HEK293 (cell line): ENCODE measurements at regions not wholly inside any gene's neighbourhood (a gene's known extent, or its start where the extent isn't known, plus 50 kb on each side); places are given as distances from the start of the nearest gene placed in this dataset.

Experiments
- CTCF ChIA-PET: fragments of 350-600 bp; formaldehyde crosslinking; extraction: SDS; loops from one replicate; lab custom pipeline; 2021; ENCODE audit warnings: antibody characterized with exemption; lab: Yijun Ruan, JAX
- POLR2A ChIA-PET: fragments of 300-600 bp; formaldehyde crosslinking; extraction: SDS; loops from one replicate; lab custom pipeline; 2020; ENCODE audit warnings: antibody characterized with exemption, inconsistent platforms; lab: Yijun Ruan, JAX
- H3K27ac ChIP-seq: fragments of 200-500 bp; sonication (Bioruptor generic); 2 replicates; pipeline ENCODE4 v1.5.1; 2014; ENCODE audit warnings: low read depth, low read length, control low read depth, inconsistent platforms; ENCODE audit errors: extremely low read depth
- H3K36me3 ChIP-seq, 2 experiments: fragments of 200-500 bp in 1 of 2; sonication (Bioruptor generic) in 1 of 2; 1 replicate in 1 of 2; 2 replicates in 1 of 2; pipeline ENCODE4 v1.5.1; 2014 to 2017; ENCODE audit warnings: inconsistent platforms in 2 of 2, low read length in 2 of 2; ENCODE audit not compliant: control insufficient read depth in 2 of 2, insufficient read depth in 1 of 2
- H3K4me1 ChIP-seq: fragments of 200-500 bp; sonication (Bioruptor generic); 2 replicates; pipeline ENCODE4 v1.5.1; 2014; ENCODE audit warnings: mild to moderate bottlenecking, low read length, inconsistent platforms; ENCODE audit not compliant: control insufficient read depth, insufficient read depth
- H3K4me3 ChIP-seq: 2 replicates; pipeline ENCODE4 v1.5.1; 2011; ENCODE audit warnings: low read depth, mild to moderate bottlenecking, control low read depth, low read length, moderate library complexity
- H3K9me3 ChIP-seq: fragments of 200-500 bp; sonication (Bioruptor generic); 2 replicates; pipeline ENCODE4 v1.5.1; 2014; ENCODE audit warnings: low read depth, low read length, inconsistent platforms; ENCODE audit not compliant: control insufficient read depth, insufficient read depth
- AEBP2 ChIP-seq: fragments of 450-650 bp; formaldehyde crosslinking; IDR thresholded peaks from 2 replicates; pipeline ENCODE4 v1.5.1; 2016; ENCODE audit warnings: missing biosample characterization, missing genetic modification characterization, borderline replicate concordance
- GLIS1 ChIP-seq: fragments of 450-650 bp; formaldehyde crosslinking; IDR thresholded peaks from 2 replicates; pipeline ENCODE4 v1.5.1; 2016; ENCODE audit warnings: missing biosample characterization, missing genetic modification characterization
- HOXA7 ChIP-seq: sonication (generic); formaldehyde crosslinking; IDR thresholded peaks from 2 replicates; pipeline ENCODE4 v1.8.1; 2022; ENCODE audit warnings: missing genetic modification reagents, borderline replicate concordance
- HOXD13 ChIP-seq: sonication (generic); formaldehyde crosslinking; IDR thresholded peaks from 2 replicates; pipeline ENCODE4 v1.8.0; 2022; ENCODE audit warnings: missing genetic modification reagents, borderline replicate concordance
- MYNN ChIP-seq: fragments of 450-650 bp; formaldehyde crosslinking; IDR thresholded peaks from 2 replicates; pipeline ENCODE4 v1.5.1; 2016; ENCODE audit warnings: missing biosample characterization, missing genetic modification characterization, borderline replicate concordance
- OVOL3 ChIP-seq: fragments of 450-650 bp; formaldehyde crosslinking; IDR thresholded peaks from 2 replicates; pipeline ENCODE4 v1.5.1; 2016; ENCODE audit warnings: missing biosample characterization, missing genetic modification characterization
- PATZ1 ChIP-seq: fragments of 450-650 bp; formaldehyde crosslinking; IDR thresholded peaks from 2 replicates; pipeline ENCODE4 v1.5.1; 2016; ENCODE audit warnings: missing biosample characterization, missing genetic modification characterization
- PRDM6 ChIP-seq: fragments of 450-650 bp; formaldehyde crosslinking; IDR thresholded peaks from 2 replicates; pipeline ENCODE4 v1.5.1; 2017; ENCODE audit warnings: missing biosample characterization, missing genetic modification characterization
- SP2 ChIP-seq: fragments of 450-650 bp; formaldehyde crosslinking; IDR thresholded peaks from 2 replicates; pipeline ENCODE4 v1.5.1; 2016; ENCODE audit warnings: missing biosample characterization, missing genetic modification characterization
- ZBTB26 ChIP-seq: fragments of 450-650 bp; formaldehyde crosslinking; optimal IDR thresholded peaks from 2 replicates; pipeline ENCODE3; 2016; ENCODE audit warnings: missing biosample characterization, mild to moderate bottlenecking, missing genetic modification characterization
- ZBTB44 ChIP-seq: fragments of 450-650 bp; IDR thresholded peaks from 2 replicates; pipeline ENCODE4 v1.5.1; 2018; ENCODE audit warnings: missing biosample characterization, mild to moderate bottlenecking, missing genetic modification characterization
- ZNF121 ChIP-seq: fragments of 450-650 bp; formaldehyde crosslinking; IDR thresholded peaks from 2 replicates; pipeline ENCODE4 v1.5.1; 2016; ENCODE audit warnings: missing biosample characterization, missing genetic modification characterization
- ZNF133 ChIP-seq: fragments of 450-650 bp; formaldehyde crosslinking; IDR thresholded peaks from 2 replicates; pipeline ENCODE4 v1.5.1; 2016; ENCODE audit warnings: missing biosample characterization, missing genetic modification characterization
- ZNF155 ChIP-seq: fragments of 450-650 bp; formaldehyde crosslinking; IDR thresholded peaks from 2 replicates; pipeline ENCODE4 v1.5.1; 2016; ENCODE audit warnings: missing biosample characterization, missing genetic modification characterization
- ZNF26 ChIP-seq: fragments of 450-650 bp; formaldehyde crosslinking; IDR thresholded peaks from 2 replicates; pipeline ENCODE4 v1.5.1; 2016; ENCODE audit warnings: missing biosample characterization, missing genetic modification characterization
- ZNF302 ChIP-seq: fragments of 450-650 bp; formaldehyde crosslinking; IDR thresholded peaks from 2 replicates; pipeline ENCODE4 v1.5.1; 2016; ENCODE audit warnings: missing biosample characterization, missing genetic modification characterization, low read depth
- ZNF624 ChIP-seq: fragments of 450-650 bp; formaldehyde crosslinking; IDR thresholded peaks from 2 replicates; pipeline ENCODE4 v1.5.1; 2017; ENCODE audit warnings: missing biosample characterization, missing genetic modification characterization
- ZNF747 ChIP-seq: fragments of 450-650 bp; formaldehyde crosslinking; IDR thresholded peaks from 2 replicates; pipeline ENCODE4 v1.5.1; 2016; ENCODE audit warnings: missing biosample characterization, missing genetic modification characterization
- ZNF830 ChIP-seq: fragments of 450-650 bp; IDR thresholded peaks from 2 replicates; pipeline ENCODE4 v1.5.0; 2018; ENCODE audit warnings: missing biosample characterization, missing genetic modification characterization, low read depth, mild to moderate bottlenecking, moderate library complexity

- no peak overlapping the region for H3K27ac ChIP-seq
- no peak for TF ChIP-seq ZNF747 (tag by site-specific recombination)
- TF ChIP-seq ZNF302 (tag by site-specific recombination): no peak
- TF ChIP-seq ZNF133 (tag by site-specific recombination): no peak
- TF ChIP-seq ZNF121 (tag by site-specific recombination): no peak
- no peak for TF ChIP-seq PATZ1 (tag by site-specific recombination)
- no peak for TF ChIP-seq MYNN (tag by site-specific recombination)
- no peak for TF ChIP-seq SP2 (tag by site-specific recombination)
- TF ChIP-seq OVOL3: no peak
- no peak for TF ChIP-seq ZBTB26 (tag by site-specific recombination)
- no peak for TF ChIP-seq ZBTB44
- no peak for TF ChIP-seq HOXD13 (CRISPR knock-in tag)
- no peak for TF ChIP-seq AEBP2
- TF ChIP-seq PRDM6 (tag by site-specific recombination): no peak
- no peak for TF ChIP-seq ZNF155
- no peak for TF ChIP-seq ZNF830
- no peak for TF ChIP-seq ZNF624
- TF ChIP-seq GLIS1 (tag by site-specific recombination): no peak
- no peak for TF ChIP-seq HOXA7
- TF ChIP-seq ZNF26 (tag by site-specific recombination): no peak
- TF ChIP-seq, all 188 proteins: peak for 0
- ChIA-PET POLR2A (no interaction called here), CTCF (no interaction called here)
- Histone ChIP-seq H3K36me3 (no peaks in the 10 kb centered on the region), H3K4me1 (no peaks in the 10 kb centered on the region), H3K4me3 (no peak overlapping the region), H3K9me3 (no peaks in the 10 kb centered on the region)
Measured at GRCh38 chr3:109728861-109729494, 391.6 kb upstream of the DPPA4 start.
